OCI-LY1 (cell line): ENCODE measurements at regions not wholly inside any gene's neighbourhood (a gene's known extent, or its start where the extent isn't known, plus 50 kb on each side); places are given as distances from the start of the nearest gene placed in this dataset.

Source experiments
- H2AFZ ChIP-seq: fragments of 200-600 bp; sonication (generic), shearing (Covaris generic); 2 replicates; pipeline ENCODE4 v1.6.0; 2014; ENCODE audit warnings: antibody characterized with exemption, mild to moderate bottlenecking, low read length
- H3F3A ChIP-seq: fragments of 200-600 bp; sonication (generic), shearing (Covaris generic); 2 replicates; pipeline ENCODE4 v1.6.0; 2014; ENCODE audit warnings: mild to moderate bottlenecking, antibody characterized with exemption, low read length, moderate library complexity; ENCODE audit not compliant: insufficient read depth
- H3K27ac ChIP-seq: fragments of 200-600 bp; sonication (generic); 2 replicates; pipeline ENCODE4 v1.5.1; 2014; ENCODE audit warnings: low read length, mixed run types, mild to moderate bottlenecking, low read depth; ENCODE audit not compliant: poor library complexity, severe bottlenecking
- H3K27me3 ChIP-seq: fragments of 200-600 bp; sonication (generic); 2 replicates; pipeline ENCODE4 v1.6.0; 2014; ENCODE audit warnings: antibody characterized with exemption, mild to moderate bottlenecking, low read length, moderate library complexity; ENCODE audit not compliant: insufficient read depth
- H3K36me3 ChIP-seq: fragments of 200-600 bp; sonication (generic); 2 replicates; pipeline ENCODE4 v1.6.1; 2014; ENCODE audit warnings: mild to moderate bottlenecking, antibody characterized with exemption, low read length, moderate library complexity, mixed read lengths; ENCODE audit not compliant: insufficient read depth
- H3K4me1 ChIP-seq: fragments of 200-600 bp; sonication (generic); 2 replicates; pipeline ENCODE4 v1.5.1; 2014; ENCODE audit warnings: mild to moderate bottlenecking, low read length, moderate library complexity; ENCODE audit not compliant: insufficient read depth, severe bottlenecking
- H3K4me2 ChIP-seq: fragments of 200-600 bp; sonication (generic), shearing (Covaris generic); 2 replicates; pipeline ENCODE4 v1.6.1; 2014; ENCODE audit warnings: low read length
- H3K4me3 ChIP-seq: fragments of 200-600 bp; sonication (generic); 2 replicates; pipeline ENCODE4 v1.5.1; 2014; ENCODE audit warnings: low read length, low read depth, mild to moderate bottlenecking, mixed read lengths; ENCODE audit not compliant: poor library complexity, severe bottlenecking
- H3K79me2 ChIP-seq: fragments of 200-600 bp; shearing (Covaris generic); 2 replicates; pipeline ENCODE4 v1.6.1; 2016; ENCODE audit warnings: mixed run types, low read length, mixed read lengths; ENCODE audit not compliant: insufficient read depth
- H3K9ac ChIP-seq: fragments of 200-600 bp; sonication (generic), shearing (Covaris generic); 2 replicates; pipeline ENCODE4 v1.6.1; 2014; ENCODE audit warnings: mild to moderate bottlenecking, low read length, mixed read lengths
- H3K9me2 ChIP-seq: fragments of 200-600 bp; sonication (generic), shearing (Covaris generic); 2 replicates; pipeline ENCODE4 v1.6.1; 2014; ENCODE audit warnings: low read depth, mild to moderate bottlenecking, low read length, mixed read lengths
- H3K9me3 ChIP-seq: fragments of 200-600 bp; shearing (Covaris generic); 2 replicates; pipeline ENCODE4 v1.6.1; 2014; ENCODE audit warnings: low read length, mixed read lengths
- H4K20me1 ChIP-seq: fragments of 200-600 bp; sonication (generic), shearing (Covaris generic); 2 replicates; pipeline ENCODE4 v1.6.0; 2016; ENCODE audit warnings: mild to moderate bottlenecking, low read length; ENCODE audit not compliant: insufficient read depth
- EZH2 ChIP-seq: fragments of 200-600 bp; sonication (generic), shearing (Covaris generic); IDR thresholded peaks from 2 replicates; pipeline ENCODE4 v1.8.0; 2017; ENCODE audit warnings: borderline replicate concordance, mixed run types, mild to moderate bottlenecking, antibody characterized with exemption, low read length, moderate library complexity, mixed read lengths
- TF ChIP-seq, protein P1 (sequence below): fragments of 200-600 bp; sonication (generic), shearing (Covaris generic); IDR thresholded peaks from 2 replicates; pipeline ENCODE4 v1.5.1; 2017; ENCODE audit warnings: mild to moderate bottlenecking, antibody characterized with exemption, low read length, moderate library complexity, mixed read lengths

DNA sequence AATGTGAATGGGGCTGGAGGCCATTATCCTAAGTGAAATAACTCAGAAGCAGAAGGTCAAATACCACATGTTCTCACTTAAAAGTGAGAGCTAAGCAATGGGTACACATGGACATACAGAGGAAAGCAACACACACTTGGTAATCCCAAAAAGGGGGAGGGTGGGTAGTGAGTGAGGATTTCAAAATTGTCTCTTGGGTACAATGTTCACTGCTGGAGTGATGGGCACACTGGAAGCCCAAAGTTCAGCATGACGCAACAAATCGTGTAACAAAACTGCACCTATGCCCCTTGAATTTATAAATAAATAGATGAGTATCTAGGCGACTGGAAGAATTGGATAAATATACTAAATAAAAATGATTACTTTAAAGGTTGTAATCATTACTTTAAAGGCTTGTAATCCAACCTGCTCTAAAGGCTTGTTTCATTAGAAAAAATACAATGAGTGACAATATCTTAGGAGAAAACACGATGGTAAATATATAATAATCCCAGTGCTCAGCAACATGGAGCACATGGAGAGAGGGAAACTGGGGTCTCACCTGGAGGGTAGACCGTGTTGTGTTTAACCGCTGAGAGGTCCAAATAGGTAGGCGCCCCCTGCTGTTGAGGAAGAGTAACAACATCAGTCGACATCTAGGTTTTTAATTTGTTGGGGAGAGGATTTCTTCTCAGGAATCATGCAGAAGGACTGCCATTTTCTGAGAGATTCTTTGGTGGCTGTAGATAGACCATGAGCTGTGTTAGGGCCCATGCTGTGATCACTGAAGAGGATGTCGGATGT is 78.5 kb upstream of the ROBO1 start:
- Histone ChIP-seq H3F3A (no peaks in the 10 kb centered on the region), H3K4me1 (no peaks in the 10 kb centered on the region), H3K4me2 (no peak overlapping the region), H4K20me1 (no peaks in the 10 kb centered on the region), H2AFZ (no peak overlapping the region), H3K4me3 (no peak overlapping the region), H3K9ac (no peak overlapping the region), H3K9me2 (no peaks in the 10 kb centered on the region), H3K27me3 (no peaks in the 10 kb centered on the region), H3K27ac (no peak overlapping the region), H3K36me3 (no peaks in the 10 kb centered on the region), H3K9me3 (no peaks in the 10 kb centered on the region), H3K79me2 (no peaks in the 10 kb centered on the region)
- TF ChIP-seq, protein P1, sequence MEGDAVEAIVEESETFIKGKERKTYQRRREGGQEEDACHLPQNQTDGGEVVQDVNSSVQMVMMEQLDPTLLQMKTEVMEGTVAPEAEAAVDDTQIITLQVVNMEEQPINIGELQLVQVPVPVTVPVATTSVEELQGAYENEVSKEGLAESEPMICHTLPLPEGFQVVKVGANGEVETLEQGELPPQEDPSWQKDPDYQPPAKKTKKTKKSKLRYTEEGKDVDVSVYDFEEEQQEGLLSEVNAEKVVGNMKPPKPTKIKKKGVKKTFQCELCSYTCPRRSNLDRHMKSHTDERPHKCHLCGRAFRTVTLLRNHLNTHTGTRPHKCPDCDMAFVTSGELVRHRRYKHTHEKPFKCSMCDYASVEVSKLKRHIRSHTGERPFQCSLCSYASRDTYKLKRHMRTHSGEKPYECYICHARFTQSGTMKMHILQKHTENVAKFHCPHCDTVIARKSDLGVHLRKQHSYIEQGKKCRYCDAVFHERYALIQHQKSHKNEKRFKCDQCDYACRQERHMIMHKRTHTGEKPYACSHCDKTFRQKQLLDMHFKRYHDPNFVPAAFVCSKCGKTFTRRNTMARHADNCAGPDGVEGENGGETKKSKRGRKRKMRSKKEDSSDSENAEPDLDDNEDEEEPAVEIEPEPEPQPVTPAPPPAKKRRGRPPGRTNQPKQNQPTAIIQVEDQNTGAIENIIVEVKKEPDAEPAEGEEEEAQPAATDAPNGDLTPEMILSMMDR, result peak; percentile 76
- no peak for TF ChIP-seq EZH2

DNA sequence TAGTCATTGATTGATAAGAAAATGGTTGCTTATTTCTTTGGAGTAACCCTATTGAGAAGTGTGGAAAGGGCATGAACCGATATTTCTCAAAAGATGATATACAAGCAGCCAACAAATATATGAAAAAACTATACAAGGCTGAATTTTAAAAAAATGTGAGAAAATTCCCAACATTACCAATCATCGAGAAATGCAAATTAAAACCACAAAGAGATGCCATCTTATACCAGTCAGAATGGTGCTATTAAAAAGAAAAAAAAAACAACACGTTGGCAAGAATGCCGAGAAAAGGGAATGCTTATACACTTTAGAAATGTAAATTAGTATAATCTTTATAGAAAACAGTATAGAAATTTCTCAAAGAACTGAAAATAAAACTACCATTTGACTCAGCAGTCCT is 77.7 kb upstream of the ROBO1 start:
- no peak overlapping the region for H3K4me3 ChIP-seq
- H3K4me2 ChIP-seq, result no peak overlapping the region
- H3F3A ChIP-seq, result no peaks in the 10 kb centered on the region
- no peak overlapping the region for H3K27ac ChIP-seq
- no peaks in the 10 kb centered on the region for H3K79me2 ChIP-seq
- no peaks in the 10 kb centered on the region for H4K20me1 ChIP-seq
- no peak overlapping the region for H3K9ac ChIP-seq
- no peaks in the 10 kb centered on the region for H3K36me3 ChIP-seq
- no peaks in the 10 kb centered on the region for H3K4me1 ChIP-seq
- TF ChIP-seq, protein P1, result no peak
- no peak for TF ChIP-seq EZH2
- no peaks in the 10 kb centered on the region for H3K9me3 ChIP-seq
- H3K27me3 ChIP-seq, result no peaks in the 10 kb centered on the region
- no peaks in the 10 kb centered on the region for H3K9me2 ChIP-seq
- H2AFZ ChIP-seq, result no peak overlapping the region

DNA sequence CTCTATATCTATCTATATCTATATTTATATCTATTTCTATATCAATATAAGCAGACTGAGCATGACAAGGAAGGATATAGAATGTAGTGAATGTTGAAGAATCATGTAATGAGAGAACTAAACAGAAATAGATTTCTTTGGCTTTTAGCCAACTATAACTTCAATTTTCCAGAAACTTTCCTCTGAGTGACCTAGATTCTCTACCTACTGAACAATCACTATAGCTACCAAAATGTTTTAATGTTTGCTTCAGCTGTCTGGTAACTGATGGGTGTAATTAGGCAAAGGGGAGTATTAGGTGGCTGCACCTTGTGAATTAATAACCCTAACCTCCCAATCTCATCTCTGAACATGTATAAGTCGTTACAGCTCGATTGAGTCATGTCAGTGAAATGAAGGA is 76.4 kb upstream of the ROBO1 start:
- no peaks in the 10 kb centered on the region for H3K79me2 ChIP-seq
- TF ChIP-seq, protein P1, result no peak
- TF ChIP-seq EZH2, result no peak
- no peaks in the 10 kb centered on the region for H3K36me3 ChIP-seq
- no peaks in the 10 kb centered on the region for H3K27me3 ChIP-seq
- no peak overlapping the region for H3K9ac ChIP-seq
- H3K4me3 ChIP-seq, result no peak overlapping the region
- H4K20me1 ChIP-seq, result no peaks in the 10 kb centered on the region
- H3F3A ChIP-seq, result no peaks in the 10 kb centered on the region
- no peaks in the 10 kb centered on the region for H3K4me1 ChIP-seq
- H3K27ac ChIP-seq, result no peak overlapping the region
- H3K4me2 ChIP-seq, result no peak overlapping the region
- no peaks in the 10 kb centered on the region for H3K9me2 ChIP-seq
- no peaks in the 10 kb centered on the region for H3K9me3 ChIP-seq
- no peak overlapping the region for H2AFZ ChIP-seq
